T-cell (primary cell): ENCODE measurements at regions not wholly inside any gene's neighbourhood (a gene's known extent, or its start where the extent isn't known, plus 50 kb on each side); places are given as distances from the start of the nearest gene placed in this dataset.

Source experiments
- ATAC-seq, 4 experiments: fragments of 200-7000 bp in 3 of 4; fragments of 150-1000 bp in 1 of 4; cut with Tn5 transposase; replicated peaks in 1 of 4; 1 replicate in 3 of 4; 2 replicates in 1 of 4; pipeline ENCODE4 v1.10.0; 2021; ENCODE audit warnings: moderate library complexity in 3 of 4, mild to moderate bottlenecking in 2 of 4, moderate number of reproducible peaks in 1 of 4
- CTCF ChIA-PET, 2 donors: fragments of 300-600 bp; sonication (Branson Sonifier 250); formaldehyde crosslinking; loops; one replicate each; lab custom pipeline; 2022; ENCODE audit warnings: antibody characterized with exemption in 2 of 2; lab: Charles Lee
- POLR2A ChIA-PET, 2 donors: fragments of 300-600 bp; sonication (Branson Sonifier 250); formaldehyde crosslinking; loops; one replicate each; lab custom pipeline; 2022; ENCODE audit warnings: antibody characterized with exemption in 2 of 2; lab: Charles Lee
- DNase-seq, 35 experiments: peaks; one replicate each; pipeline versions ENCODE4 v3.0.0 to v3.0.0-alpha.2; 2013 to 2023
- H3K27ac ChIP-seq: one replicate; pipeline ENCODE4 v1.5.1; 2013; ENCODE audit warnings: low read length
- H3K27me3 ChIP-seq, 2 experiments: replicated peaks in 1 of 2; 1 replicate in 1 of 2; 2 replicates in 1 of 2; pipeline versions ENCODE4 v1.6.1 to v1.7.0; 2013; ENCODE audit warnings: low read length in 1 of 2, mixed read lengths in 1 of 2; ENCODE audit not compliant: control insufficient read depth in 2 of 2, insufficient read depth in 2 of 2; ENCODE audit errors: extremely low read depth in 1 of 2
- H3K36me3 ChIP-seq, 2 donors: 1 replicate in 1 of 2; 2 replicates in 1 of 2; pipeline versions ENCODE4 v1.6.1 to v1.7.0; 2013; ENCODE audit warnings: low read length in 1 of 2; ENCODE audit not compliant: control insufficient read depth in 2 of 2, insufficient read depth in 1 of 2; ENCODE audit errors: extremely low read depth in 1 of 2
- H3K4me1 ChIP-seq, 2 experiments: 1 replicate in 1 of 2; 2 replicates in 1 of 2; pipeline versions ENCODE4 v1.6.1 to v1.7.0; 2013; ENCODE audit warnings: low read length in 2 of 2, mixed read lengths in 1 of 2; ENCODE audit not compliant: insufficient read depth in 2 of 2, control insufficient read depth in 1 of 2; ENCODE audit errors: extremely low read depth in 1 of 2
- H3K4me3 ChIP-seq, 2 donors: 1 replicate in 1 of 2; 2 replicates in 1 of 2; pipeline versions ENCODE4 v1.5.1 to v1.7.0; 2013; ENCODE audit warnings: mild to moderate bottlenecking in 2 of 2, low read length in 1 of 2, moderate library complexity in 1 of 2; ENCODE audit not compliant: control insufficient read depth in 1 of 2; ENCODE audit errors: extremely low read depth in 1 of 2
- H3K9me3 ChIP-seq: 2 replicates; pipeline ENCODE4 v1.7.0; 2013
- H3K27ac Mint-ChIP-seq, 2 donors: one replicate each; pipeline ENCODE4 v1.8.0; 2020 to 2021; ENCODE audit warnings: mild to moderate bottlenecking in 2 of 2, mixed read lengths in 2 of 2
- H3K27me3 Mint-ChIP-seq, 2 donors: one replicate each; pipeline ENCODE4 v1.8.0; 2021 to 2022; ENCODE audit warnings: mixed read lengths in 2 of 2
- H3K36me3 Mint-ChIP-seq: one replicate; pipeline ENCODE4 v1.8.0; 2021; ENCODE audit warnings: mixed read lengths
- H3K4me1 Mint-ChIP-seq, 3 donors: one replicate each; pipeline ENCODE4 v1.8.0; 2020 to 2022; ENCODE audit warnings: mixed read lengths in 3 of 3, mild to moderate bottlenecking in 1 of 3
- H3K4me3 Mint-ChIP-seq, 3 donors: one replicate each; pipeline ENCODE4 v1.8.0; 2020 to 2022; ENCODE audit warnings: mild to moderate bottlenecking in 3 of 3, mixed read lengths in 3 of 3, moderate library complexity in 3 of 3
- H3K9me3 Mint-ChIP-seq, 3 donors: one replicate each; pipeline ENCODE4 v1.8.0; 2020 to 2022; ENCODE audit warnings: mixed read lengths in 3 of 3
- WGBS: methylation state at CpG from one replicate; pipeline ENCODE4 v1.1.5; 2013; ENCODE audit warnings: missing lambda C conversion rate; ENCODE audit not compliant: insufficient coverage; 5-methylcytosine and 5-hydroxymethylcytosine counted together

DNA sequence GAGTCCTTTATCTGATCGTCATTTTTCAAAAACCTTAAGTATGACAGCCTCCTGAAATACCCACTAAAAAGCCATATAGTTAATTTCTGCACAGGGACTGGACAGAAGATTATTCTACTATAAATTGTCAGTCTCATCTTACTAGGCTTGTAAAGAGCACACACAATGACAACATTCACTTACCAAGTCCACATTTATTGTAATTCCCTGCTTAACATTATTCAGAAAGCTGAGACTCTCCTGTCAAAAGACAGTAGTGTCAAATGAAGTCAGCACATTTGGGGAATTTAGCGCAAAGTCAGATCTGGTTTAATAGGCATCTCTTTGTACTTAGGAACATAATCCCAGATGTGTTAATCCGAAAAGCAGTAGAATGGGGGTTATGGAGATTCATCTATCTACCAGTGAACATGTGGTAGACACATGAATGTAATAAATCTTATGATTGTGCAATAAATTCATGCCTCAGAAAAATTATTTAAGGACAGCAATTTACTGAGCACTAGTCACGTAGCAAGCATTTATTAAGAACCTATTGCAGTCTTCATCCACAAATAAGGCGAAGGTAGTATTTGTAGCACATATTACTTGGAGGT is 224.6 kb upstream of the GPC6 start:
- no peak for DNase-seq
- Histone ChIP-seq H3K36me3 (no peaks in the 10 kb centered on the region), H3K9me3 (peaks cover 2% of the 10 kb centered on the region), H3K4me3 (no peak overlapping the region), H3K27ac (no peak overlapping the region), H3K27me3 (no peaks in the 10 kb centered on the region), H3K4me1 (no peaks in the 10 kb centered on the region)
- H3K9me3 Mint-ChIP-seq, result peaks cover 8 to 15% (median 11%) of the 10 kb centered on the region in 3 donors
- no peak overlapping the region for H3K4me3 Mint-ChIP-seq
- no peaks in the 10 kb centered on the region for H3K27me3 Mint-ChIP-seq
- ChIA-PET CTCF (no interaction called here), POLR2A (no interaction called here)
- ATAC-seq, result no peak
- no peaks in the 10 kb centered on the region for H3K36me3 Mint-ChIP-seq
- H3K4me1 Mint-ChIP-seq, result no peaks in the 10 kb centered on the region
- no CpG with 5 or more reads among the region's 5 CpGs for WGBS
- H3K27ac Mint-ChIP-seq, result no peak overlapping the region

DNA sequence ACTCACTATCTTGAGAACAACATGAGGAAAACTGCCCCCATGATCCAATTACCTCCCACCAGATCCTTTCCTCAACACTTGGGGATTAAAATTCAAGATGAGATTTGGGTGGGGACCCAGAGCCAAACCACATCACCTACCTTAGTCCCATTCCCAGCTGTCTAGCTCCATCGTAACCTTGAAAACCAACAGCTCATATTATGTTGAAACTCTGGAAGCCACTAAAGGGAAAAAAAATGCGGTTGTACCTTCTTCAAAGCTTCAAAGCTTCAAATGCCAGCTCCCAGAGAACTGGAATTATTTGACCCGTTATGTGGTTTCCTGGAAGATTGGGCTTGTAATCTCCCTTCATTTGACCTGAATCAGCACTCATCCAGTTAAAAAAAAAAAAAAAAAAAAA is 223.1 kb upstream of the GPC6 start:
- ChIA-PET CTCF (interaction anchor here in 1 of 2 donors (0.6 kb wide), 1 partner anchor 848 kb away, joined by 3 read pairs; no protein-coding TSS in a partner anchor), POLR2A (no interaction called here)
- no CpG with 5 or more reads among the region's 3 CpGs for WGBS
- H3K4me1 ChIP-seq, result no peaks in the 10 kb centered on the region
- H3K27ac ChIP-seq, result no peak overlapping the region
- no peak for DNase-seq
- peaks cover 2% of the 10 kb centered on the region for H3K9me3 ChIP-seq
- no peaks in the 10 kb centered on the region for H3K27me3 Mint-ChIP-seq
- H3K36me3 Mint-ChIP-seq, result no peaks in the 10 kb centered on the region
- no peak overlapping the region for H3K4me3 ChIP-seq
- ATAC-seq, result no peak
- no peaks in the 10 kb centered on the region for H3K27me3 ChIP-seq
- H3K9me3 Mint-ChIP-seq, result peaks cover 15 to 21% (median 20%) of the 10 kb centered on the region in 3 donors
- H3K27ac Mint-ChIP-seq, result no peak overlapping the region
- H3K36me3 ChIP-seq, result no peaks in the 10 kb centered on the region
- H3K4me3 Mint-ChIP-seq, result no peak overlapping the region
- no peaks in the 10 kb centered on the region for H3K4me1 Mint-ChIP-seq

GRCh38 chr13:93004919-93005318 is 221.7 kb upstream of the GPC6 start:
- Histone ChIP-seq H3K27ac (no peak overlapping the region), H3K4me1 (no peaks in the 10 kb centered on the region), H3K9me3 (peaks cover 2% of the 10 kb centered on the region), H3K36me3 (no peaks in the 10 kb centered on the region), H3K4me3 (no peak overlapping the region), H3K27me3 (no peaks in the 10 kb centered on the region)
- no peak for ATAC-seq
- no peaks in the 10 kb centered on the region for H3K4me1 Mint-ChIP-seq
- POLR2A ChIA-PET, result no interaction called here
- CTCF ChIA-PET, result no interaction called here
- no peak overlapping the region for H3K4me3 Mint-ChIP-seq
- H3K36me3 Mint-ChIP-seq, result no peaks in the 10 kb centered on the region
- no peaks in the 10 kb centered on the region for H3K27me3 Mint-ChIP-seq
- DNase-seq, result no peak
- peaks cover 15 to 25% (median 21%) of the 10 kb centered on the region in 3 donors for H3K9me3 Mint-ChIP-seq
- H3K27ac Mint-ChIP-seq, result no peak overlapping the region

DNA sequence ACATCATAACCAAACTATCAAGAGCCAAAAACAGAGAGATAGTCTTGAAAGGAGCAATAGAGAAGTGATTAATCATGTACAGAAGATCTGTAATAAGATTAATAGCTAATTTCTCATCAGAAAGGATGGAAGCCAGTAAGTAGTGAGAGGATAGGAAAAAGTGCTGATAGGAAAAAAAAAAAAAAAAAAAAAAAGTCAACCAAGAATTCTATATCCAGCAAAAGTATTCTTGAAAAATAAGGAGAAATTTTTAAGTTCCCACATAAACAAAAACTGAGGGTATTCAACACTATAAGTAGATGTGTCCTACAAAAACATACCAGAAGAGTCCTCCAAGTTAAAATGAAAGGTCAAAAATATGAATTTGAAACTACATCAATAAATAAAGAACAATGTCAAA is 218.7 kb upstream of the GPC6 start:
- Histone ChIP-seq H3K4me3 (no peak overlapping the region), H3K27ac (no peak overlapping the region), H3K4me1 (no peaks in the 10 kb centered on the region), H3K36me3 (no peaks in the 10 kb centered on the region), H3K27me3 (no peaks in the 10 kb centered on the region), H3K9me3 (peaks cover 2% of the 10 kb centered on the region)
- ChIA-PET POLR2A (no interaction called here), CTCF (no interaction called here)
- no peaks in the 10 kb centered on the region for H3K4me1 Mint-ChIP-seq
- peaks cover 15 to 25% (median 25%) of the 10 kb centered on the region in 3 donors for H3K9me3 Mint-ChIP-seq
- DNase-seq (no peak), ATAC-seq (no peak)
- no peaks in the 10 kb centered on the region for H3K36me3 Mint-ChIP-seq
- no peak overlapping the region for H3K27ac Mint-ChIP-seq
- H3K4me3 Mint-ChIP-seq, result no peak overlapping the region
- H3K27me3 Mint-ChIP-seq, result no peaks in the 10 kb centered on the region

DNA sequence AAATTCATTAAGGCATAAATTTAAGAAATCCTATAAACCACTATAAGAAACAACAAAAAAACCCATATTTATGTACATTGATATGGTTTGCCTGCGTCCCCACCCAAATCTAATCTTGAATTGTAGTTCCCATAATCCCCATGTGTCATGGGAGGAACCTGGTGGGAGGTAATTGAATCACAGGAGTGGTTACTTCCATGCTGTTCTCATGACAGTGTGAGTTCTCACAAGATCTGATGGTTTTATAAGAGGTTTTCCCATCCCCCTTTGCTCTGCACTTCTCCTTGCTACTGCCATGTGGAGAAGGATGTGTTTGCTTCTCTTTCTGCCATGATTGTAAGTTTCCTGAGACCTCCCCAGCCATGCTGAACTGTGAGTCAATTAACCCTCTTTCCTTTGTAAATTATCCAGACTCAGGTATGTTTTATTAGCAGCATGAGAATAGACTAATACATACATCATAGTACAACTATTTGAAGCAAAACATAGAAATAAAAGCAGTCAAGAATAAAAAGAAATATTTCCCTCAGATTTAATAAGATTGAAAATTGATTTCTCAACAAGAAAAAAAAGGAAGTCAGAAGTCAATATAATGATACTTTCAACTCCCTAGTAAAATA is 209.0 kb upstream of the GPC6 start:
- ChIA-PET POLR2A (interaction anchor here in 1 of 2 donors (0.6 kb wide), 1 partner anchor 1241 kb away, joined by 4 read pairs; no protein-coding TSS in a partner anchor), CTCF (no interaction called here)
- H3K4me3 Mint-ChIP-seq, result no peak overlapping the region
- Histone ChIP-seq H3K27ac (no peak overlapping the region), H3K27me3 (no peaks in the 10 kb centered on the region), H3K36me3 (no peaks in the 10 kb centered on the region), H3K4me3 (no peak overlapping the region), H3K9me3 (no peaks in the 10 kb centered on the region), H3K4me1 (no peaks in the 10 kb centered on the region)
- no CpG with 5 or more reads among the region's 1 CpG for WGBS
- no peak overlapping the region for H3K27ac Mint-ChIP-seq
- no peaks in the 10 kb centered on the region for H3K36me3 Mint-ChIP-seq
- H3K4me1 Mint-ChIP-seq, result no peaks in the 10 kb centered on the region
- ATAC-seq (no peak), DNase-seq (no peak)
- H3K27me3 Mint-ChIP-seq, result no peaks in the 10 kb centered on the region
- H3K9me3 Mint-ChIP-seq, result peaks cover 22 to 56% (median 25%) of the 10 kb centered on the region in 3 donors

DNA sequence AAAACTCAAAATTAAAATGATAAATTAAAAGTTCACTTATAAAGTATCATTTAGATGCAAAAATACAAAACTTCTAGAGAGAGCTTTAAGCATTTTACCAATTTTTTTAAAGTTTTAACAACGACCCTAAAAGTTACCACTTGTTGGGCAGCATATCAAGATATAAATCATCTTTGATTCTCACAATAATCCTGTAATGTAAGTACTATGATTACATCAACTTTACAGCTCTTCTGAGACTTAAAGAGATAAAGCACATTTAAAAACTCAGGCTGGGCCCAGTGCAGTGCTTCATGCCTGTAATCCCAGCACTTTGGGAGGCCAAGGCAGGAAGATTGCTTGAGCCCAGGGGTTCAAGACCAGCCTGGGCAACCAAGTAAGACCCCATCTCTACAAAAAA is 202.7 kb upstream of the GPC6 start:
- Histone ChIP-seq H3K4me1 (no peaks in the 10 kb centered on the region), H3K36me3 (no peaks in the 10 kb centered on the region), H3K4me3 (no peak overlapping the region), H3K27me3 (no peaks in the 10 kb centered on the region), H3K27ac (no peak overlapping the region), H3K9me3 (no peaks in the 10 kb centered on the region)
- H3K9me3 Mint-ChIP-seq, result peaks cover 6 to 18% (median 8%) of the 10 kb centered on the region in 3 donors
- ChIA-PET CTCF (no interaction called here), POLR2A (interaction anchor here in 1 of 2 donors (0.6 kb wide), 1 partner anchor 568 kb away, joined by 3 read pairs; no protein-coding TSS in a partner anchor)
- no peaks in the 10 kb centered on the region for H3K36me3 Mint-ChIP-seq
- H3K4me3 Mint-ChIP-seq, result no peak overlapping the region
- no peaks in the 10 kb centered on the region for H3K4me1 Mint-ChIP-seq
- ATAC-seq (no peak), DNase-seq (no peak)
- H3K27ac Mint-ChIP-seq, result no peak overlapping the region
- H3K27me3 Mint-ChIP-seq, result no peaks in the 10 kb centered on the region
- no CpG with 5 or more reads among the region's 1 CpG for WGBS
